HUES6 (cell line): ENCODE measurements at regions not wholly inside any gene's neighbourhood (a gene's known extent, or its start where the extent isn't known, plus 50 kb on each side); places are given as distances from the start of the nearest gene placed in this dataset.

Experiments used
- H3K27ac ChIP-seq: 2 replicates; pipeline ENCODE4 v1.7.0; 2013; ENCODE audit warnings: low read depth, mild to moderate bottlenecking, low read length, inconsistent platforms
- H3K27me3 ChIP-seq: 2 replicates; pipeline ENCODE4 v1.6.1; 2013; ENCODE audit warnings: low read length; ENCODE audit not compliant: control insufficient read depth, insufficient read depth
- H3K36me3 ChIP-seq: 2 replicates; pipeline ENCODE4 v1.6.1; 2013; ENCODE audit warnings: low read length; ENCODE audit not compliant: control insufficient read depth, insufficient read depth
- H3K4me1 ChIP-seq: 2 replicates; pipeline ENCODE4 v1.6.1; 2013; ENCODE audit warnings: low read length; ENCODE audit not compliant: control insufficient read depth, insufficient read depth
- H3K4me3 ChIP-seq: 2 replicates; pipeline ENCODE4 v1.5.1; 2013; ENCODE audit warnings: low read depth, low read length
- H3K9ac ChIP-seq: one replicate; pipeline ENCODE4 v1.6.1; 2013; ENCODE audit warnings: mild to moderate bottlenecking, low read length
- H3K9me3 ChIP-seq: 2 replicates; pipeline ENCODE4 v1.6.1; 2013; ENCODE audit warnings: low read depth, low read length; ENCODE audit not compliant: control insufficient read depth, insufficient read depth

DNA sequence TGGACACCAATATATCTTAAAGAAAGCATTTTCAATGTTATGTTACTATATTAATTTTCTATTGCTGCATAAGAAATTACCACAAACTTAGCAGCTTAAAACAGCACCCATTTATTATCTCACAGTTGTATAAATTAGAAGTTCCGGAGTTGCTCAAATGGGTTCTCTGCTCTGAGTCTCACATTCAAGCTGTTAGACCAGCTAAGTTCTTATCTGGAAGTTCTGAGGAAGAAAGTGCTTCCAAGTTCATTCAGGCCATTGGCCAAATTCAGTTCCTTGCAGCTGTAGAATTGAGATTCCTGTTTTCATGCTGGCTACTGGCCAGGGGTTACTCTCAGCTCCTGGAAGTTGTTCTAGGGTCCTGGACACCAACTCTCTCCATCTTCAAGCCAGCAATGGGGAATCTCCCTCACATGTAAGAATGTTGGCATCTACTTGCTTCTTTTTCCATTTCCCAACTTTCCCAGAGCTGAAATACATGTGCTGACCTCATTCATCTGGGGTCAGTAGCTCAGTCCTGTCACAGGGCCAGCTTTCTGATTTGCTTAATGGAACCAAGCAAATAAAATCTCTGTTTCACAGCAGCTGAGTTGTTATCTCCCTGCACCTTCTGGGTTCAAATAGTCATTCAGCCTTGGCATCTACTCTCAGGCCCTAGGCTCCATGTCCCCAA lies 99.6 kb upstream of the INTU start:
- Histone ChIP-seq H3K27ac (no peak overlapping the region), H3K27me3 (no peaks in the 10 kb centered on the region), H3K9me3 (no peaks in the 10 kb centered on the region), H3K9ac (no peak overlapping the region), H3K4me1 (no peaks in the 10 kb centered on the region; the same call in 1 of the 2 replicates), H3K36me3 (no peaks in the 10 kb centered on the region), H3K4me3 (no peak overlapping the region)

GRCh38 chr4:127534041-127534825 lies 98.5 kb upstream of the INTU start:
- Histone ChIP-seq H3K9me3 (no peaks in the 10 kb centered on the region), H3K4me3 (no peak overlapping the region), H3K9ac (no peak overlapping the region), H3K27ac (no peak overlapping the region), H3K27me3 (no peaks in the 10 kb centered on the region), H3K4me1 (no peaks in the 10 kb centered on the region), H3K36me3 (no peaks in the 10 kb centered on the region)

- no peaks in the 10 kb centered on the region for H3K9me3 ChIP-seq
- no peaks in the 10 kb centered on the region for H3K27me3 ChIP-seq
- H3K9ac ChIP-seq: no peak overlapping the region
- H3K27ac ChIP-seq: no peak overlapping the region
- H3K4me3 ChIP-seq: no peak overlapping the region
- H3K4me1 ChIP-seq: peaks cover 18% of the 10 kb centered on the region
- H3K36me3 ChIP-seq: no peaks in the 10 kb centered on the region
Measured at GRCh38 chr4:127538016-127538415, 94.7 kb upstream of the INTU start.

DNA sequence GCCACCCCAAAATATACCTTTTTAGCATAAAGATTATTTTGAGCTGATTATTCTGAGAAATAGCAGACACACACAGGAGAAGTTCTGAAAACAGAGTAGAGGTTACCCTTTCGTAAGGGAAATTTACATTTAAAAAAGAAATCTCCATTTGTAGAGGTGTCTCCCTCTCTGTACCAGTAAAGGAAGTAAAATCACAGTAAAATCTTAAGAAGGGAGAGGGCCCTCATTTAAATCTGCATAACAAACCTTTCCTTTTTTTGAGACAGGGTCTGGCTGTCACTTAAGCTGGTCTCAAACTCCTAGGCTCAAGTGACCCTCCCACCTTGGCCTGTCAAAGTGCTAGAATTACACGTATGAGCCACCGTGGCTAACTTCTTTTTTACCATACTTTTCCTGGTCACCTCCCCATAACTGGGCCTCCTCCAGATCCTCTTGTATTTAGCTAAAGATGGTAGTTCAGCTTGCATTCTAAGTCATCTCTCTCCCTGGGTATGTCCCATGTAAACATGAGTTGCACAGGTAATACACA lies 92.2 kb upstream of the INTU start:
- H3K27me3 ChIP-seq: no peaks in the 10 kb centered on the region
- no peak overlapping the region for H3K9ac ChIP-seq
- peaks cover 18% of the 10 kb centered on the region for H3K4me1 ChIP-seq
- H3K9me3 ChIP-seq: 0 out of 2 replicates have a peak, but pooled peaks cover 3% of the 10 kb centered on the region
- no peaks in the 10 kb centered on the region for H3K36me3 ChIP-seq
- 0 out of 2 replicates have a peak overlapping the region, but pooled peaks have one; percentile 25 for H3K4me3 ChIP-seq
- no peak overlapping the region for H3K27ac ChIP-seq

DNA sequence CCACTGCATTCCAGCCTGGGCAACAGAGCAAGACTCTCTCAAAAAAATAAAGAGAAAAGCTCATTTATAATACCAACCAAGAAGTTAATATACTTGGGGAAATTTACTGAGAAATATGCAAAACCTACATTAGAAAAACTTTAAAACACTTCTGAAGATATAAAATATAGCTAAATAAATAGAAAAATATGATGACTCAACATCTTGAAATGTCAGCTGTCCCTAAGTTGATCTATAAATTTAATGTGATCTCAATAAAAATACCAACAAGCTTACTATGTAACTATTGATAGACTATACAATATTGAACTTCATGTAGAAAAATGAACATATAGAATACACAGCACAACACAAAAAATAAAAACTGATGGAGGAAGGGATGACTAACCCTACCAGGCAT lies 87.5 kb upstream of the INTU start:
- Histone ChIP-seq H3K4me3 (no peak overlapping the region), H3K9me3 (0 out of 2 replicates have a peak, but pooled peaks cover 3% of the 10 kb centered on the region), H3K4me1 (peaks cover 9% of the 10 kb centered on the region), H3K27me3 (no peaks in the 10 kb centered on the region), H3K27ac (no peak overlapping the region), H3K9ac (no peak overlapping the region), H3K36me3 (no peaks in the 10 kb centered on the region)

GRCh38 chr4:127548990-127549925 lies 83.5 kb upstream of the INTU start:
- Histone ChIP-seq H3K4me3 (no peak overlapping the region), H3K9ac (no peak overlapping the region), H3K27ac (no peak overlapping the region), H3K4me1 (no peaks in the 10 kb centered on the region), H3K36me3 (no peaks in the 10 kb centered on the region), H3K27me3 (no peaks in the 10 kb centered on the region), H3K9me3 (peaks cover 16% of the 10 kb centered on the region)

- Histone ChIP-seq H3K4me3 (no peak overlapping the region), H3K9me3 (peaks cover 13% of the 10 kb centered on the region), H3K27ac (no peak overlapping the region), H3K4me1 (no peaks in the 10 kb centered on the region), H3K27me3 (no peaks in the 10 kb centered on the region), H3K36me3 (no peaks in the 10 kb centered on the region), H3K9ac (no peak overlapping the region)
Measured at GRCh38 chr4:127555106-127555505, 77.7 kb upstream of the INTU start.

DNA sequence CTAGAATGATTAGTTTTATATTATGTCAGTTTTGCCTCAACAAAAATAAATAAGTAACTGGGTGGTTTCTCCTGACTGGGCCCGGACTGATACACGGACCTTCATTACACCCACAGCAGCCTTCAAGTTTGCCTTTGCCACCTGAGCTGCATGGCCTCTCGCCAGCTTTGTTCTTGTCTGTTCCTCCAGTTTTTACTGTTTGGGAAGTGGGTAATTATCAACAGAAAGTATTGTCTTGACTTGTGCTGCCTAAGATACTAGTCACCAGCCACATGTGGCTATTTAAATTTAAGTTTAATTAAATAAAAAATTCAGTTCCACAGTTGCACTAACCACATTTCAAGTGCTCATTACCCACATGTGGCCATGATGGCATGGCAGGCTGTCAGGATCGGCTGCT lies 74.7 kb upstream of the INTU start:
- Histone ChIP-seq H3K27ac (no peak overlapping the region), H3K4me3 (no peak overlapping the region), H3K9me3 (peaks cover 4% of the 10 kb centered on the region), H3K36me3 (no peaks in the 10 kb centered on the region), H3K27me3 (no peaks in the 10 kb centered on the region), H3K9ac (no peak overlapping the region), H3K4me1 (no peaks in the 10 kb centered on the region)

DNA sequence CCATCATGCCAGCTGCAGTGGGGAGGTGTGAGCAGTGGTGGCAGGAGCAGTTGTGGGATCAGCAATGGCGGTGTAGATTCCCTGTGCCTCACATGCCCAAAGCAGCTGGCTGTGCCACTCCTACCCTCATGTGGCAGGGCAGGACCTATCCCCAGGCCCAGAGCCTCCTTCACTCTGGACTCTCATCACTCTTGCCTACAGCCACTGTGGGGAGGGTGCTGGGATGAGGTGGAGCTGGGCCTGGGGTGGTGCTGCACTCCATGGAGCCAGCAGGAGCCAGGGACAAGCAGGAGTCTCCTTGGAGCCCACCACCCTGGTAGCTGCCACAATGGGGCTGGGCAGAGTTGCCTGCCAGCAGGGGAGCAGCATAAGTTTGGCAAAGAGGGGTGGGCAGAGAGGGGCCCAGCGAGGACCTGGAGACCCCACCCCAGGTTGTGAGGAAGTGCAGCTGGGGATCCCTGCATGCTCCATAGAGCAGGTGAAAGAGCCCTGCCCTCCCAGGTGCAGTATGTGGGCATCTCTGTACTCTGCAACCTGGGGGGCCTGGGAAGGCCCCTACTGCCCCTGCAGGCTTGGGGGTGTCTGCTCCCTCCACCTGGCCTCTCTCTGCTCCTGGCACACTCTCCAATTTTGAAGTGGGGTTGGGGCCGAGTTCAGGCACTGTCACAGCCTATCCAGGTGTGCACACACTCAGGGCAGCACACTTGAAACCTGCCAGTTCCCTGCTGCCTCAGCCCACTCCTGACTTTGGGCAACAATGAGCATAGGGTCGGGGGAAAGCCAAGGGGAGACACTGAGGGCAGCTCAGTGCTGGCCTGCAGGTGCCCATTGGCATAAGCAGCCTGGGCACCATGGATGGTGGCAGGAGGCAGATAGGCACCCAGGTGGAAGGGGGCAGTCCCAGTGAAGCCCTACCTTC lies 74.0 kb upstream of the INTU start:
- no peak overlapping the region for H3K4me3 ChIP-seq
- H3K9me3 ChIP-seq: 0 out of 2 replicates have a peak, but pooled peaks cover 2% of the 10 kb centered on the region
- H3K9ac ChIP-seq: no peak overlapping the region
- no peaks in the 10 kb centered on the region for H3K4me1 ChIP-seq
- H3K27me3 ChIP-seq: no peaks in the 10 kb centered on the region
- no peak overlapping the region for H3K27ac ChIP-seq
- no peaks in the 10 kb centered on the region for H3K36me3 ChIP-seq

- H3K36me3 ChIP-seq: no peaks in the 10 kb centered on the region
- no peaks in the 10 kb centered on the region for H3K27me3 ChIP-seq
- H3K27ac ChIP-seq: no peak overlapping the region
- H3K4me3 ChIP-seq: no peak overlapping the region
- no peak overlapping the region for H3K9ac ChIP-seq
- 0 out of 2 replicates have a peak, but pooled peaks cover 2% of the 10 kb centered on the region for H3K9me3 ChIP-seq
- H3K4me1 ChIP-seq: no peaks in the 10 kb centered on the region
Measured at GRCh38 chr4:127559981-127560380, 72.8 kb upstream of the INTU start.
